Superior temporal gyrus (tissue), 1 donor: ENCODE measurements at regions not wholly inside any gene's neighbourhood (a gene's known extent, or its start where the extent isn't known, plus 50 kb on each side); places are given as distances from the start of the nearest gene placed in this dataset.

ENCODE experiments used
- DNase-seq: peaks from one replicate; pipeline ENCODE4 v3.0.0-alpha.2; 2016; ENCODE audit errors: extremely low spot score

DNA sequence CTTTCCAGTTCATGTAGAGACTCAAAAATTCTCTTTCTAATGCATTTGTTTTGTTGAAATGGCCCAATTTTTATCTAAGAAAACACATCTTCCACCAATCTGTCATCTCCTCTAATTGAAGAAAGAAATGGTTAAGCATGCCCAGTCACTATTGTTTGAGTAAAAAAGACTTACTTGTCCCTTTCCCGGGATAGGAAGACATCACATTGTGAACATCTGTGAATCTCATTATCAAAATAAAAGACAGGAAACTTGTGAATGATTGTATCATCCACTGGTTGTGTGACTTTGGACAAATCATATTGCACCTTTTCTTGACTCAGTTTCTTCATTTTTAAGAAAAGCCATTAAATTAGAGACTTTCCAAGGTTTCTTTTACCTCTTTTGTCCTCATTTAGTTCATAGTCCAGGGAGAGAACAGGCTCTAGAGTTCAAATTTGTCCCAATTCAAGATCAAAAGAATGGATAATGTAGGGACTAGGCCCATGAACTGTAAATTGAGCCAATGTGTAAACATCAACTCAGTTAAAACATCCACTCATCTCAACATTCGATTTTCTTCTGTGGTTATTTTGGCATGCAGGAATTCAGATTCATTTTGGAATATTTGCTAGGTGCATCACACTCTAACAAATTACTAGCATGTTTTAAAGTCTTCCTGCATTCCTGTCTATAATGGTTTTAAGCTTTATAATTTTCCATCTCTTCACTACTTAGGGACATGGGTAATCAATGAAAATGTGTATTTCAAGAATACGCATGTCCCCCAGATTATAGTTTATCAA is 838.0 kb upstream of the WWC1 start:
- no peak for DNase-seq

DNA sequence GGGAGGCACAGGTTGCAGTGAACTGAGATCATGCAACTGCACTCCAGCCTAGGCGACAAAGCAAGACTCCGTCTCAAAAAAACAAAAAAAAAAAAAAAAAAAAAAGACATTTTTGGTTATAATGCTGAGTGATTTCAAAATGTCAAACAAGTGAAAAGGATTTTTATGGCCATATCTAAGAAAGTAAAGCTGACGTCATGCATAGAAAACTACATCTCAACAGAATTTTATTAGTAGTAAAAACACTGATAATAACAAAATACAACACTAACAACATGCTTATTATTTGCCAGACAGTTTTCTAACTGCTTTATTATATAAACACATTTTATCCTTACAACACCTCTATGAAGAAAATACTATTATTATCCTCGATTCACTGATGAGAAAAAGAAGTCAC is 833.0 kb upstream of the WWC1 start:
- no peak for DNase-seq

DNA sequence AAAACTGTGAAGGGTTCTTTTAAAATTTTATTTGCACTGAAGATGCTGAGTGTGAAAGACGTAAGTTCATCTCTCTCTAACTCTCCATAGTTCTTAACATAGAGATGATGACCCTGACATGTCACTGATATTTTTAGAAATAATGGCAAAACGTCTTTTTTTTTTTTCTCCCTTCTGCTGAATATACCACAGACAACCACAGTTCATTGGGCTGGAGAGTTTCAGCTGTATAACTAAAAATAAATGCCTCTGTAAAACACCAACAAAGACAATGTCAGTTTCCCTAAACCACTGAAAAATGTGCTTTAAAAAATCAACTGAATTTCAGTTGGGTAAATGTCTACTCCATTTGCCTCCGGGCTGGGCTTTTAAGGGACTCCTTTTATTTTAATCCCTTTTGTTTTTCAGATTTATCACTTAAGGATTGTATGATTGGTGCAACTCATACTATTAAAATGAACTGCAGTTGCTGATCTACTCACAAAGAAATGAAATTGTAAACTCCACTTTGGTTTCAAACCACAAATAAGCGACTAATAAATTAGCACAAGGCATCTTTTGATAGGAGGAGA is 830.9 kb upstream of the WWC1 start:
- no peak for DNase-seq

DNA sequence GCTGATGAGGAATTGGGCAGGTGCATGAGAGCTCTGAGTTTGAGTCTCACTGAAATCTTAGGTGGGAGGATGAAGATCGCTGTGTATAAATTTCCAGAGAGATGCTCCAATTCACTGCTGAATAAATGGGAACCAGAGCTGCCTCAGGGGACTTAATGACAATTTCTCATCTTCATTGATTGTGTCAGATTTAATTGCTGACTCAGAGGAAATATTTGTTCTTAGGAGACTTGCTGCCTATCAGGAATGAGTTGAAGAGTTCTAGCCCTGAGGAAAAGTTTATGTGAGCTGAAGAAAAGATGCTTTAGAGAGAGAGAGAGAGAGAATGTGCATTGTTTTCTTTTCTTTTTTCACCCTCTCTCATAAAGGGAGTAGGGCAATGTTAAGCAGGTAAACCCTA is 827.5 kb upstream of the WWC1 start:
- no peak for DNase-seq

DNA sequence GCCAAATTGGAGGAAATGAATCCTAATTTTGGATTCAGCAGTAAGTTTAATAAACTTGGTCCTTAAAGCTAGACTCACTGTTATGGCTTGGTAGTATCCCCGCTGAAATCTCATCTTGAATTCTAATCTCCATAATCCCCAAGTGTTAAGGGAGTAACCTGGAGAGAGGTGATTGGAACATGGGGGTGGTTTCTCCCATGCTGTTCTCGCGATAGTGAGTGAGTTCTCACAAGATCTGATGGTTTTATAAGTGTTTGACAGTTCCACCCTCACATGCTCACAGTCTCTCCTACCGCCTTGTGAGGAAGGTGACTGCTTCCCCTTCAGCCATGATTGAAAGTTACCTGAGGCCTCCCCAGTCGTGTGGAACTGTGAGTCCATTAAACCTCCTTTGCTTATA is 824.5 kb upstream of the WWC1 start:
- DNase-seq, result no peak

DNA sequence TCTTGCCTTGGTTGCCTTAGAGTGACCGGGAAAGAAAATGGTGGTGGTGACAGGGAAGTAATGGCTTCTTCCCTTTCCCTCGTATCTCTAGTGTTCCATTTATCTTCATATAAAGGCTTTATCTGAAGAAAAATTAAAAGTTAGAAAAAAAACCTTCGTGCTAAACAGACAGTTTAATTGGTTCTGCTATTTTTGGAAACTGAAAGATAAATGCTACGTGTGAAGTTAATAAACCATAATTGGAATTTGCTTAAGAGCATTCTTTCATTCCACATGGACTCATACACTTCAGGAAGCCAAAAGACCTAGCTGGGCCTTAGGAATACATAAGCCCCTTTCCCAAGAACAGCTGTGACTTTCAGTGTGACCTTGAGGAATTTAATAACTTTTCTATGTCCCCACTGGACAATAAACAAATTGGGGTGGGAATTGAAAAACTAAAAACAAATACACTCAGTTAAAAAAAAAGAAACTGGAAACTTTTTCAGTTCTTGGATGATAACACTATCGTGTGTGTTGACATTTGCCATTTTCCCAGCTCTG is 818.8 kb upstream of the WWC1 start:
- no peak for DNase-seq

DNA sequence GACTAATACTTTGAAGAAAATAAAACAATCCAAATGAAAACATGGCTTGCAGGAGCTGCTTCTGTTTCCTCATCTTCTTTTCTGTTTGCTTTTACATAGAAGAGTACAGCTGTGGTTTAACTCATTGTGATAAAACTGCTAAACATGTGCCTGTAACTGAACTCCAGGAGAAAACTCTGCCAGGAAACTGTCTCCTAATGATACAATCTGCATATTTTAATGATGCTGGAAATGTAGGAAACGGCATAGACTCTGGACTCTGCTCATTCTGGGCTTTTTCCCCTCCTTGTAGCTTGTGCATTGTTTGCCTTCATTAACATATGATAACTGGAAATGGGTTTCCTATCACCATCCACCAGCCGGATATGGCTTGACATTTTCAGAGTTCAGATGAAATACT is 813.3 kb upstream of the WWC1 start:
- no peak for DNase-seq

DNA sequence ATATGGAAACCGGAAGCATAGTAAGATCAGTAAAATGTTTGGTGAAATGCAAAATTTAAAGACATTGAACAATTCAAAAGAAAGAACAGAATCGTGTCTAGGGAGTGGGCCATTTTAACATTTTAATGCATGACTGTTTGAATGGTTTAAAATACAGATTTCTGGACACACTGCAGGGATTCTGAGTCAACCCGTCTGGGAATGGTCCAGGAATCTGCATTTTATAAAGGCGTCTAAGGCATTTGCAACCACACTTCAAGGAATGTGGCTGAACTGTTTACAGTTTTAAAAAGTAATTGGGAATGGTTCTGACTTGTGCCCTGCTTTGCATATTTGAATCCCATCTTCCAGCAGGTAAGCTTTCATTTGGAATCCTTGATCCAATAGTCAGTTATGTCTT is 811.7 kb upstream of the WWC1 start:
- DNase-seq, result no peak

DNA sequence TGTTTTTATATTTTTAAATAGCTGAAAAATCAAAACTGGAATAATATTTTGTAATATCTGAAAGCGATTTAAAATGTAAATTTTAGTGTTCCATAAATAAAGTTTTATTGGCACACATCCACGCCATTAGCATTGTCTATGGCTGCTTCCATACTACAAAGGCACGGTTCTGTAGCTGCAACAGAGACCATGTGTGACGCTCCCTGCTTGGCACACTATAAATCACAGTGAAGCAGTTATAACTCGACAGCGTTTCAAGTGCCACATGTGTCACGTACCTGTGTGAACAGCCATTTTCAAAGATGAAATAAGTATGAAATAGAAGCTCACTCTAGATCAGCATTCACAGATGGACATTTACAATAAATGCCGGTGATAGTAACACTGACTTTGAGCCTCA is 810.1 kb upstream of the WWC1 start:
- no peak for DNase-seq

DNA sequence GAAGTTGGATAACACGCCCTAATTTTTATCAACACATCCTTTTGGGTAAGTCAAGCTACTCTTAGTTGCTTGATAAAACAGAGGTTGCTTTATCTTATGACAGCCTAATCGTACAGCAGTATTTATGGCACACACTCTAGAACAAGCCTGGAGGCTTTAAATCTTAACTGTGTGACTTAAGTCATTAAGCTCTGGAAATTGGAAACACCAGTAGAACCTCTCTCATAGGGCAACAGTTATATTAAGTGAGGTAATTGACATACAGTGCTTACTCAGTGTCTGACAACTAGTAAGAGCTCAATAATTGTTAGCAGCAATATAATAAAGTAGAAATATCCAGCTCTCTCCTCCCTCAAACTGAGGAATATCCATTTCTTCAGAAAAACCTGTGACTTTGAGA is 808.9 kb upstream of the WWC1 start:
- no peak for DNase-seq

DNA sequence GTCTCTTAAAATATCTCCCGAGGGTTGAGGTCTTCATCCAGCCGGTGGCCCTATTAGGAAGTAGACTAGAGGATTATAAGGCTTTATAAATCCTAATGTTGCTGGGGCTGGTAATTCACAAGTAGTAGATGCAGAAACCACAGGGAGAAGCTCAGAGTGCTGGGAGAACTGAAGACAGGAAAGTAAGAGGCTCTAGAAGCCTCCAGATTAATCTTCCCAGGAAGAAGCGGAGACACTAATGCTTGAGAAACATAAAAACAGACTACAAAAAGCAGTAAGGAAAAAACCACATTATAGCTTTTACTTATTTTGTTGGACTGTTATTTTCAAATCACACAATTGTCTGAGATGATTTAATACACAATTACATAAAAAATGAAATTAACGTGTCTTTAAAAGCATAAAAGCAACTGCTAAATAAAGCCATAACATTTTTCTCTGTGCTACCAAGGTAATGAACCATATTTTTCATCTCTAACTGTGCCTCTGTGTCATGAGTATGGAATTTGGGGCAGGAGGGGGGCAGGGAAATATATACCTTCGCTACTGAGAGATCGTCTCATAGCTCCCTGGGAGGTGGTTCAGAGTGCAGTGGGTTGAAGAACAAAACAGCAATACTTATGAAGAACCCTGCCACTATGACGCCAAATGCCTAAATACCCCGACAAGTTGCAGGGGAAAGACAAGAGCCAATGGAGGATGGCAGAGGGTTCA is 806.2 kb upstream of the WWC1 start:
- no peak for DNase-seq

DNA sequence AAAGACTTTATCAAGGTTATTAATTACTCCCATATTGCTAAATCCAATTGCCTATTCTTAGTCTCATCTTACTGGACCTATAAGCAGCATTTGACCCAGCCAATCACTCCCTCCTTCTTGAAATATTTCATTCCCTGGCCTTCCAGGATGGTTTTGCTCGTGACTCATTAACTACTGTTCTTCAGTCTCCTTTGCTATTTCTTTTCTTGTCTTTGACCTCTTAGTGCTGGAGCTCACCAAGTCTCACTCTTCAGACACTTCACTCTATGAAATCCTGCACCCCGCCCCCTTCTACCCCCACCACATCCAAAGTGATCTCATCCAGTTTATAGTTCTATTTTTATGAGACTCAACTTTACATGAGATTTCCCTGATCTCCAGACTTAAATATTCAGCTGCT is 803.1 kb upstream of the WWC1 start:
- no peak for DNase-seq

DNA sequence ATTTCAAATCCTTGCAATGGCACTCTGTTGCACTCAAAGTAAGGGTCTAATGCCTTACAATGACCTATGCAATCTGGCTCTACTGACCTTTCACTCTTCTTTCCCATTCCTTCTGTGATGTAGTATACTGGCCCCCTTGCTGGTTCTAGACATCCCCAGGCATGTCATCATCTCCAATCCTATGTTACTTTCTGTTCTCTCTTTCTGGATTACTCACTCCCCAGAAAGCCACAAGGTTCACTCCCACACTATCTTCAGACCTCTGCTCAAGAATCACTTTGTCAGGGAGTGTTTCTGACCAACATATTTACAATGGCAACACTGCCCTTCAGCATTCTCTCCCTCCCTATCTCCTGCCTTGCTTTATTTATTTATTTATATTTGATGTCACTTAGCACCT is 802.2 kb upstream of the WWC1 start:
- no peak for DNase-seq

DNA sequence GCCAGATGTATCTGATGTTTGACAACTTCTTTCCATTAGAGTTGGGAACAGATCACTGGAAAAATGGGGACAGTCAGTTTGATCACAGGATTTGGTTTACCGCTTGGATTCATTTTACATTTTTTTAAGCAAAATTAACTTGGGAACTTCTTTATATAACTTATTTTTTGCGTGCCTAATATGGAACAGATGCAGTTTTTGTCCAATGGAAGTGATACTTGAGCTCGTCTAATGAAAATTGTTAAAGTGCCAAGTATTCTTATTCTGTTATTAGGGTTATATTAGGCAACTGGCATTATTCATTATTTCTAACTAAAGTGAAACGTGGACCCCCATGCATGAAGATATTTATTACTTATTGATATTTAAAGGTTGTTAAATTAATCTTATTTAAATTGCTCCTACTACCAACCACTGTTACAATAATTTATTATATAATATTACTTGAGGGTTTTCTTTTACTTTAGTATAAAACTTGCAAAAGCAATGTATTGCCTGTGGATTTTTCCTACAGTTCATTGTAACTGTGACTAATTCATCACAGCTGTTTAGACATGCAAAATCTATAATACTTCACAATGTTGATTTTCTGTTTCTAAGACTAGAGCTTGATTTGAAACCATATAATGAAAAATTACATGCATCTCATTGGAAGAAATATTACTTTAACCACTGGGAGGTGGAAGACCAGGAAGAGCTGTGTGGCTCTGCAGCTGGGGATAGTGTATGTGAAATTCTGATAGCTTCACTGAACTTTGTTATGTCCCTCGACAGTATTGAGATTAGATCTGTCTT is 787.3 kb upstream of the WWC1 start:
- DNase-seq, result no peak

DNA sequence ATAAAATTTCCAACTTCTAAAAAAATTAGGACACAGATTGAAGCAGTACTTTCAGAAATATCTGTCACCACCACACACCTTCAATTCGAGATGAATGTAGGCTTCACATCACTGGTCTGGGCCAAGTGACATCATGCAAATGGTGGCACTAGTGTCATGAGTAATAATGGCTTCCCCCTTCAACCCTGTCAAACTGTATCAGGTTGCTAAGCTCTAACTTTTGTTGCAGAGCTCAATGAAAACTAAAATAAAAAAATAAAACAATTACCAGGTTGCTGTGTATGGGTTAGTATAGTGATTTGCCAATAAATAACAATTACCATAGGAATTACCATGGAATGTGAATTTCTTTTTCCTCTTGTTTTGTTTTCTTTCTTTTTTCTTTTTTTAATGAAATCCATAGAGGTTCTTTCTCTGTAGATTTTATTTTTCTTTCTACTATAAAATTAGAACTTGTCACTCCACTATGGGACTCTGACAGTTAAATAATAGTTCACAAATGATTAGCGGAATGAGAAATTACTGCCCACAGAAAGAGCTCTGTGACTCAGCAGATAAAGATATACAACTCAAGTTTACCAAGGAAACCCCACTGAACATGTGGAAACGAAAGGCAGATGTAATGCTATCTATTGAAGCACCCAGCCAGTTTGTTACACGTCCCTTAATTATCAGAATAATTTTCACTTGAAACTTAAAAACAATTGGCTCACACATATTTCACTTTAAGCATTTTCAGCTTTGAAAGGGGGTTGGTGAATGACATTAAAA is 783.8 kb upstream of the WWC1 start:
- DNase-seq, result no peak

DNA sequence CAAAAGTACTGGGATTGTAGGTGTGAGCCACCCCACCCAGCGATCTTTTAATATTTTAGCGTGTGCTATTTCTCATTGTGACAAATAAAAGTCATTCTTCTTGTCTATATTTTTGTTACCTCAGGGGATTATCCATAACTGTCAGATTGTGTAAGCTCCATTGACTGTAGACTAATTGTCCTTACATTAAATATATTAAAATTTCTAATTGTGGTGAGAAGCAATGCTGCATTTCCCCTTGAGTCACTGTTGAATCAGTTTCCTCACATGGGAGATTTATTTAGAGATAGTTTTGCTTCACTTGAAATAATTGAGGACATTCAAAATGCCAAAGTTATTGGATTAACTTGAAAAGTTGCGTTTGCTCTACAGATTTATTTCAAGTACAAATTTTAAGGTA is 782.4 kb upstream of the WWC1 start:
- DNase-seq, result no peak

DNA sequence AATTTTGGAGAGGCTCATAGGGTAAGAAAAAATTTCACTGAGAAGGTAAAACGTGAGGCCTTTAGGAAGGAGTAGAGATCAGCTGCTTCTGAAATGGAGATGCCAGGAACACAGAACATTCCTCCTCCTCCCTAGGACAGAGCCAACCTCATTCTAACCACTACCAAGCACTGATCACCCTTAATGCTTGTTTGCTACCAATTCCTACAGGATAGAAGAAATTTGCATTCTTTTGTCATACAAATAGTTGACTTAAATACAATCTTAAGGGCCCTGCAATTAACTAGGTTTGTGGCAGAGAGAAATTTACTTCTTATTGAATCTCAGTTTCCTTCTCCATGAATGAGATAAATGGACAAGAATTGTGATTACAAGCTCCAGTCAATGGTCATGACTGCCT is 780.2 kb upstream of the WWC1 start:
- no peak for DNase-seq

DNA sequence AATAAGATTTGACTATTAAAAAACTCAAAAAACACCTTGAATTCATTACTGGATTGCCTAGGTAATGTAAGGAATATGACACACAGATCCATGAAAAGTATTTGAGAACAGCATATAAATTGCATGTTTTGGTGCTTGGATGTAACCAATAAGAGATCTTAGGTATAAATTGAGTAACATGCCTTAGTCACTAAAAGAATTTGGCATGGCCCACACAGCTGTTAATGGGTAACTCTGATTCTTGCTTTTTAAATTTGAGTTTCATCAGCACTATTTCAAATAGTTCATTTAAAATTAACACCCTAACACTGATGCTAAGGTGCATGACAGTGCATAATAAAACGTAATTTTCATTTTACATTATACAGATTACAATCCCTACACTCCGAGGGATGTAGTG is 779.3 kb upstream of the WWC1 start:
- no peak for DNase-seq

DNA sequence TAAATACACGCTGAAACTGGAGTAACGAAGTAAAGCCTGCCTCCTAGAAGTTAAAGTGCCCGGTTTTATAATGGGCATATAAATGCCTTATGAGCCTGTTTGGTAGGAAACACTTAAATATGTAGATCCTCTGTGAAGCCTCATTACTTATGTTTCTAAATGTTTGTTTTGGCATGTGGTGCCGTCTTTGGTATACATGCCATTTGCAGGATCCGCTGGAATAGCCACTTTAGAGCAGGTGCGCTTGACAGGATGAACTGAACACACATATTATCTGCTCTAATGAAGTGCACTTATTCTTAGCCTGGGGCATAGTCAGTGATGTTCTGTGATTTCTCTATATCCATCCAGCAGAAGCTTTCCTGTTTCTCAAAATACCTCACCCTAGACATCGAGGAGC is 778.1 kb upstream of the WWC1 start:
- no peak for DNase-seq

DNA sequence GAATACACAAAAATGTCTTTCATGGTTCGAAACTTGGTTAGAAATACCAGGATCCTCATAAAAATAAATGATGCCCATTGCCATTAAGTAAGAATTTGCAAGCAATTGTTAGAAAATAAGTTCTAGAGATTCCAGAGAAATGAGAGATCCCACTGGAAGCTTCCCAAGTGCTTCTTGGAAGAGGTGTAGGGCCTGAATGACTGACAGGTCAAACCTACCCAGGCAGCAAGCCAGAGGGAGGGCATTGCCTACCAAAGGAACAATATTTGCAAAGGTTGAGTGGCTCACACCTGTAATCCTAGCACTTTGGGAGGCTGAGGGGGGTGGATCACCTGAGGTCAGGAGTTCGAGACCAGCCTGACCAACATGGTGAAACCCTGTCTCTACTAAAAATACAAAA is 777.0 kb upstream of the WWC1 start:
- DNase-seq, result no peak

DNA sequence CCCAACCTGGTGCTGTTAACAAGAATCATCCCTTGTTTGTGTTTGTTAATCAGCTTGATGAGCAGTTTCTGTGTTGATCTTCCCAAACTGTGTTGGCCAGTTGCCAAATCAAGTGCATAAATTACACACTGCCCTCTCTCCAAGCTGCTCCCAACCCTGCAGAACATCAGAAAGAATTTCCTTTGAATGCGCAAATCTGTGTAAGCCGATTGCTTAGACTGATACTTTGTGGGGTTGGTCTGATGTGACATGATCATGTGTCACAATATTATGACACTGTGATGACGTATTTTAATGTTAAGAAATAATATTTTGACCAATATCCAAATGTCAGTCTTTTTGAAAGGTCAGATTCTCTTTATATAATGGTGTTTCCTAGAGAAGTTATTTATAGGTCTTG is 766.4 kb upstream of the WWC1 start:
- DNase-seq, result no peak
